OCI-LY7 (cell line): ENCODE measurements at regions not wholly inside any gene's neighbourhood (a gene's known extent, or its start where the extent isn't known, plus 50 kb on each side); places are given as distances from the start of the nearest gene placed in this dataset.
"Not testable (repeated sequence)": the region's sequence is repeated elsewhere in the genome, so short reads cannot be mapped to it uniquely, and the experiment has no call there.

ENCODE experiments used
- CTCF ChIP-seq: fragments of 200-600 bp; sonication (generic); conservative IDR thresholded peaks from 2 replicates; pipeline ENCODE4 v1.5.1; 2014; ENCODE audit warnings: mild to moderate bottlenecking, antibody characterized with exemption, low read length, moderate library complexity, mixed read lengths
- EZH2phosphoT487 ChIP-seq: fragments of 200-600 bp; sonication (generic); IDR thresholded peaks from 2 replicates; pipeline ENCODE4 v1.6.1; 2018; ENCODE audit warnings: low read depth, borderline replicate concordance, mild to moderate bottlenecking, mixed run types, antibody characterized with exemption, low read length, moderate library complexity, mixed read lengths

GRCh38 chr3:87740894-87741293, 317.9 kb downstream of the CGGBP1 start:
- not testable (repeated sequence) for TF ChIP-seq CTCF, EZH2phosphoT487
